Fibroblast of lung (primary cell): ENCODE measurements at regions not wholly inside any gene's neighbourhood (a gene's known extent, or its start where the extent isn't known, plus 50 kb on each side); places are given as distances from the start of the nearest gene placed in this dataset.

ENCODE experiments used
- CTCF ChIP-seq, 2 donors: IDR thresholded peaks in 1 of 2; conservative IDR thresholded peaks in 1 of 2; 1 replicate in 1 of 2; 2 replicates in 1 of 2; pipeline ENCODE4 v1.5.1; 2011 to 2012; ENCODE audit warnings: low read length in 2 of 2, control low read depth in 1 of 2, inconsistent platforms in 1 of 2, low read depth in 1 of 2, mild to moderate bottlenecking in 1 of 2
- EZH2 ChIP-seq: IDR thresholded peaks from 2 replicates; pipeline ENCODE4 v1.5.1; 2012; ENCODE audit warnings: low read length, control low read depth, mild to moderate bottlenecking; ENCODE audit errors: missing control alignments

GRCh38 chr22:49104434-49104833 is 723.2 kb downstream of the BRD1 start:
- TF ChIP-seq EZH2 (no peak), CTCF (conservative IDR thresholded peaks at IDR 0.05 in 1 of 2, IDR thresholded peaks at IDR 0.05 in 1 of 2; ENCODE audit: low read depth in 1 of 2, low read length in 2 of 2) (no peak)
